ENCODE measurements at regions not wholly inside any gene's neighbourhood (a gene's known extent, or its start where the extent isn't known, plus 50 kb on each side); places are given as distances from the start of the nearest gene placed in this dataset.
"Not testable (repeated sequence)": the region's sequence is repeated elsewhere in the genome, so short reads cannot be mapped to it uniquely, and the experiment has no call there.

DNA sequence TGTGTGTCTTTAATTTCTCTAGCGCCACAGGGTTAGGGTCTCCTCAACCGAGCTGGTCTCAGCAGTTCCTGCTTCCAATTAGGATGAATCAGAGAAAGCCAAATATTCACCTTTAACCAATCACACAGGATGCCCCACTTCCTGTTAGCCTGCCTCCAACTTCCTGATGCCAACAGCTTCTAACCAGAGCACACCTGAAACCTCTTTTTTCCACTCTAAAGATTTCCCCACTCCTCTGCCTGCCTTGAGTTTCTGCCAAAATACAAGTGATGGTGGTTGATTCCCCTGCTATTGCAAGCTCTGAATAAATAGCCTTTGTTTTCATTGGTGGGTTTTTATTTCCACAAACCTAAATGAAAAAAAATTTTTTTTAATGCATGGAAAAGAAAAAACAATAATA, 144.7 kb upstream of the UST start:
- DNase-seq: no peak

DNA sequence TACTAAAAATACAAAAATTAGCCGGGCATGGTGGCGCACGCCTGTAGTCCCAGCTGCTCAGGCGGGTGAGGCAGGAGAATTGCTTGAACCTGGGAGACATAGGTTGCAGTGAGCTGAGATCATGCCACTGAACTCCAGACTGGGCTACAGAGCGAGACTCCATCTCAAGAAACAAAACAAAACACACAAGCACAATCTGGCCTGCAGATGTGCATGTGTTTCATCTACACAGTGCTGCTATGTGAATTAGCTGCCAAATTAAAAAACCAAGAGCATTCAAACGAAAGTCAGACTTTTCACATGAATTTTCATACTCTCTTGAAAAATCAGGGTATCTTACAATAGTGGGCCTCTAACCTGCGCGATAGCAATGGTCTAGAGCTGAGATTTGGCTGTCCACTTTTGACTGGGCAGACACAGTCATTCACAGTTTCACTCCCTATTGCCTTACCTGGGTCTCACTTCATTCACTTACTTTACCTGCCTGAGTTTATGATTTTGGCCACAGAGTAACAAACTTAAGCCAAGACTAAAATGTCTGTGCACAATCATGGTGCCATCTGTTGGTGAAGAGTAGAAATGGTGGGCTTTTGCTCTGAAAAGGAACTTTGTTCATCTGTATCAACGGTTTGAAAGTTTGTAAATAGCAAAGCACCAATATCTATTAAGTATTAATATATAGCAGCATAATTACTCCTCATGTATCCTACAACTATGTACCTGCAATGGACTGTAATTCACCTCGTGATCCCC, 138.5 kb upstream of the UST start:
- DNase-seq: no peak

DNA sequence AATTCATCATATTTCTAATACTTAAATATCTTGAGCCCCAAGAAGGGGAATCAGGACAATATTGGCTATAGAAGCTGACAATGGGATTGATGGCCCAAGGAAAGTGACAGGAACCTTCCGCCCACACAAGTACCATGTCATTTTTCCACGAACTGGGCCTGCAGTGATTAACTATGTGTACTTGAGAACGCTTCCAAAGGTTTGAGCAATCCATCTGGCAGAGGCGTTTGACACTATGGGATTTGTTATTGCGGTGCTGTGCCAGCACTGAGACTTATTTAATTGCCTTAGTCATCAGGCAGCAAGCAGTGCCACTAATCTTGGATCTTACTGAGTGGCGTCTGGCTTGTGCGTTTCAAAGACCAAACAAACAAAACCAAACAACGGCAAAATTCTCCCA, 135.6 kb upstream of the UST start:
- DNase-seq: no peak

DNA sequence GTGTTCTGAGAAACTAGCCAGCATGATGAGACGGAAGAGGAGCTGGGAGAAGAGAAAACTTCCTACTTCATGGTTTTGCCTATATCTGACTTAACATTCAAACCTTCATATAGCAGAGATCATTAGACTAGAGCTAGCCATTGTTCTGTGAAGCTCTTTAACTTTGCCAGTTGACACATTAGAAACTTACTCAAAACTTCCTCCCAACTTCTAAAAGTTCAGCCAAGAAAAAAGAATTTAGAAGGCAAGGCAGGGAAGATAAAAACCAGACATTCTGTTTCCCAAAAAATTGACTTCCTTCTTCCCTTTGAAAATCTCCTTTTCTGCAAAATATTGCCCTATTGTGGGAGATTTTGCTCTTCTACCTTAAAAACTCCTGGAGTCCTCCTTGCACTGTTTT, 134.8 kb upstream of the UST start:
- DNase-seq: no peak

DNA sequence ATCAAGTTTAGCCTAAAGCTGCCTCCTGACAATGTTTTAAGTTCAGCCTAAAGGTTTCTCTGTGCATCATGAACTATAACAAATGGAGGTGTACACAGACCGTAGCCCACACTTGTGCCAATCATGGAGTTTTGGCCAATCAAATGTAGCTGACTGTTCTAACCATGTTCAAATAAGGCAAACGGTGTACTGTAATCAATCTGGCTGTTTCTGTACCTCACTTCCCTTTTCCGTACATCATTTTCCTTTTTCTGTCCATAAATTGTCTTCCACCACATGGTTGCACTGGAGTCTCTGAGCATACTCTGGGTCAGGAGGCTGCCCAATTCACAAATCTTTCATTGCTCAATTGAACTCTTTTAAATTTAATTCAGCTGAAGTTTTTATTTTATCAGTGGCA, 132.2 kb upstream of the UST start:
- no peak for DNase-seq

DNA sequence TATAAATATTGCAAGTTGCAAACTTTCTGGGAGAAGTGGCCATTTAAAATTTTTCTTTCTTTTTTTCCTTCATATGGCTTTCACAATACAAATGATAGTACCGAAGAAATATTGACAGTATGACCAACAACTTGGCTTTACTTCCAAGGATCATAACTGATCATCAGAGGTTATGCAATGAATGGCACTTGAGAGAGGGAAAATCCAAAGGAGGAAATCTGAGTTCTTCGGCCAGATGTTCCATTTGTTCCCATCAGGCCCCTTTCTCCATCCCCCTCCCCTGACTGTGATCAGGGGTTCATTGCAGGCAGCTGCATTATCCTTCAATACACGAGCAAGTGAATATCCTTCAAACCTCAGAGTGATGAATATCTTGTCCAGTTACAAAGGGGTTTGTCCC, 130.0 kb upstream of the UST start:
- no peak for DNase-seq

DNA sequence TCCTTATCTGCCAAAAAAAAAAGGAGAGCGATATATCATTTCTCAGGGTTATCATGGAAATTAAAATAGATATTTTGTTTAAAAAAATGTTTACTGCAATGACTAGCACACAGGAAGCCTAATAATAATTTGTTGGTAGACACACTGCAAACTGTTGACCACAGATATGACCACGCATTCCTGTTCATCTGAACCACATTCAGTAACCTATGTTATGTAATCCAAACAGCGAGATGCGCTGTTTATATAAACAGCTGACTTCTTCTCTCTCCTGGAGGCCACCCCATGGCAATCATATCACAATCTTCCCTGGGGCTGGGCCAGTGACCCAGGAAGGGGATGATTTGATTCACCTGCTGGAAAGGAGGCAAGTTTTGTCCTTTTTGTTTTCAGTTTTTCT, 129.3 kb upstream of the UST start:
- DNase-seq: no peak

DNA sequence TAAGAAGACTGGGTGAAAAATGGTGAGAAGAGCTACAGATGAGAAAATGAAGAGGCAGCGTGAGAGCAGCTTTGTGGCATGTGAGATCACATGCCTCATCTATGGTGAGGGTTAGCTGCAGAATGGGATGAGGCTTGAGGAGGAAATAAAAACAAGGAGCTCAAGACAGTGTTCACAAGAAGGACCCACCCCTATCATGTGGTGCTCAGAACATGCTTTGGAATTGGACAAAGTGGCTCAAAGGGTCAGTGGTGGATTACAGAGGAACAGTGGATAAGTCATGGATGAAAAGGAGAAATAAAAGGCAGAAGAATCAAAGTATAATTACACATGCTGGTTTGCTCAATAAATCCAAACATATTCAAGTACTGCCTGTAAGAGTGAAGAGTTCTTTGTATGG, 126.9 kb upstream of the UST start:
- no peak for DNase-seq

DNA sequence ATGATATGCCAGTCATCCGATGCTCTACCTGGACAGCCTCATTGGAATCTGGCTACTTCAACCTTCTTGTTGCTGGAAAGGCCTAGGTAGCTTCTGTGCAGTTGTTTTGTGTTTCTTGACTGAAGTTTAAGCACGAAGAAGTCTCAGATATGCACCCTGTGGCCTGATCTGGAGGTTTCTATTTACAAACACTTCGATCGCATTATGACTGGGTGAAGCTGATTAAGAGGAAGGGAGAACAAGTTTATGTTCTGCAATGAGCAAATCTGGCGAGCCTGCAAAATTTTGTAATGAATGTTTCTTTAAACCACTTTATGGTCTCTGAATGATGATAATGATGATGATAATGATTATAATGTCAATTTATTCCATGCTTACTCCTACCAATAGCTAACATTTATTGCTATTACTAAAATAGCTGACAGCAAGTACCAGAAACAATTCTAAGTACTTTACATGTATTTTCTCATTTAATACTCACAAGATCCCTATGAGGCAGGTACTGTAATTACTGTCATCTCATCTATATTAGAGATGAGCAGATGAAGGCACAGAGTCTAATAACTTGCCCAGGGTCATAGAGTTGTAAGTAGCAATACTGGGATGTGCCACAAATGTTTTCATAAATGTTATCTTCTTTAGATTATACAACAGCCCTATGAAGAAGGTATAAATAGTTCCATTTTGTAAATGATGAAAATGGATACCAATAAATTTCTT, 126.1 kb upstream of the UST start:
- no peak for DNase-seq

DNA sequence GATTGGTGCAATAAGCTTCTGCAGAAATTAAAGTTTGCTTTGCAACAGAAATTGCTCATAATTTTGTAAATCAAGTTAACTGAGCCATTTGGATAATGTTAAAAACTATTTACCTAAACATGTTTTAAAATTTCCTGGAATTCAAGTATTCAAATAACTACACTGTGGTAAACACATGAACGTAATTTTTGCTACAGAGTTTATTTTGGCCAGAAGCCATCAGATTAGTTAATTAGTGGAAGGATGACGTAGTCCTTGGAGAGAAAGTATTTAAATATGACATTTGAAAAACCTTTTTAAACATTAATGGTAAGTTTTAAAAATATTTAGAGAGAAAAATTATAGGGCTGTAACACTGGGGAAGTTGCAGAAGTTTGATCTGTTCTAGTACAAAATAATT, 121.2 kb upstream of the UST start:
- DNase-seq: no peak

DNA sequence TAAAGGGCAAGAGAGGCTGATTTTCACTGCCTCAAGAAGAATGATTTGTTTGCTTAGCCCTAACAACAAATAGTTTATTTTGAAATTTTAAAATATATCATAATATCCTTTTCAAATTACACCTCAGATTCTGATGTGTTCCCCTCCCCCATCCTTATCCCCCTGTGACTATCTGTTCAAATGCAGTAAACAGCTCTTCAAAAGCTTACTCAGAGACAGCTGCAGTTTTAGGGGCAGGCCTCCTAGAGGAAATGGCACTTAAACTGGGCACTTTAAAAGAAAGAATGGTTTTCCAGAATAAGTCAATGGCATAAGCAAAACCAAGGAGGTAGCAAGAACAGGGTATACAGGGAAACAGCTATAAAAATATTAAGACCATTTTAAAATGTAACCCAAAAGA, 118.6 kb upstream of the UST start:
- DNase-seq: no peak

DNA sequence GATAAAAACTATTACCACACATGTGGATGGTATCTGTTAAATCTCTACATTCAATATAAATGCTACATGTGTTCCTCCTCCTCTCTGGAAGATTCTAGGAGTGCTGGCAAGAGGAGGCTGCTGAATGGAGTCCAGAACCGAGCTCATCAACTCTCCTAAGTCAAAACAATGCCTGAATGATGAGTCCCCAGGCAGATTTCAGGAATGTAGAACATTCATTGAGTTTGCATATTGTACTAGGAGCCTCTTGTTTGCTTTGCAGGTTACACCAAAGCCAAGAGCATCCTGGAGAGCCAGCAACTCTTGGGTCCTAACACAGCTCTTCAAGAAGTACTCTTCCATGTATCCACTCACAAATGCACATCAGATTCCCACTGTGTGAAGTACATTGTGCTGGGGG, 117.6 kb upstream of the UST start:
- no peak for DNase-seq

DNA sequence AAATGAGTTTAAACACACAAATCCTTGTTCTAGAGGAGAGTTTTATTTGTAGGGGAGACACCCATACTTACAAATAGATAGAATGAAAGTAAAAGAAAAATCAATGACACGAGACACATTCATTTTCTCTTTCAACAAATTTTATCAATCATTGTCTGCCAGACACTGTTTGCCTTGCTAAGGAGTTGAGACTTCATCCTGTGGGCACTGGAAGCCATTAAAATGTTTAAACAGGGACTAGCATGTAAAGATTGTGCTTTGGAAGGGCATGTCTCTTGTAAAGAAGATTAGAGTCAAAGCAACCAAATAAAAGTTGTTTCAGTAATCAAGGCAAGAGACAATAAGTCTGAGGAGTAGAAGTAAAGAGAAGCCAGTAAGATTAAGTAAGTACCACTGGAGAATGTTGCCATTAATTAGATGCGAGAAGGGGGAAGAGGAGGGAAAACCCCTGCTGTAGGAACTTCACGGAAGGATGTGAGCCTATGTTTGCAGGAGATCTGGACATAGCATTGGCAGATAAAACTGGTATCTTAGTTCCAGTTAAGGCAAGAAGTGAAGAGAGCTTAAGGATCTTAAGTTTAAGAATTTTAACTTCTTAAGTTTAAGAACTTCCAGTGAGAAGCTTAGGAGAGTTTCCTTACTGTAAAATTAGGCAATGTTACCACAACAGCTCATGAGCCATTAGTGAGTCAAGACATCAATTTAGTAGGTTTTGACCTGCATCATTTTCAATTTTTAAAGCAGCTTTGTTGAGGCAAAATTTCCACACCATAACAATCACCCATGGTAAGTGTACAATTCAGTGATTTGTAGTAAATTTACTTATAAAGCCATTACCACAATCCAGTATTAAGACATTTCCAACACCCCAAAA, 117.0 kb upstream of the UST start:
- DNase-seq: no peak

DNA sequence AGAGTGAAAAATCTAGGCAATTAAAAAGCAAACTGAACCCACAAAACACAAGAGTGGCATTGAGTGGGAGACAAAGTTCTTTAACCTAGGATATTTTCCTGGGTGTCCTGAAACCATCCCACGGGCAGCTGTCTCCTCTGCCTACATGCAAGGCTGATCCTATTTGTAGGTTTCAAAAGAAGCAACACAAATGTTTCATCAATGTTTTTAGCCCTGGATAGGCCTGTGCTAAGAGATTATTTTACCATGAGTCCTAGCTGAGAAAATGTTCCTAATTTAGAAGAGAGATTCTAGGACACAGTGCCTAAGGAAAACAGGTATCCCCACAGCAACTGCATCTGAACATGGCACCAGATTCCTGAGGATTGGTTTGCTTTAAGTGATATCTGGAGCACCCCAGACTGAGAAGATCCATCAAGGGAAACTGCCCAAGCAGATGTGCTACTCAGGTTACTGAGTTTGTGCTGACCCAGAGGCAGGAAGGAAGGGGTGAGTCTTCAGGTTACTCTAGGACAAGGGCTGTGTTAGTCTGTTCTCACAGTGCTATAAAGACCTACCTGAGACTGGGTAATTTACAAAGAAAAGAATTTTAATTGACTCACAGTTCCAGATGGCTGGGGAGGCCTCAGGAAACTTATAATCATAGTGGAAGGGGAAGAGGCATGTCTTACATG, 111.6 kb upstream of the UST start:
- no peak for DNase-seq

DNA sequence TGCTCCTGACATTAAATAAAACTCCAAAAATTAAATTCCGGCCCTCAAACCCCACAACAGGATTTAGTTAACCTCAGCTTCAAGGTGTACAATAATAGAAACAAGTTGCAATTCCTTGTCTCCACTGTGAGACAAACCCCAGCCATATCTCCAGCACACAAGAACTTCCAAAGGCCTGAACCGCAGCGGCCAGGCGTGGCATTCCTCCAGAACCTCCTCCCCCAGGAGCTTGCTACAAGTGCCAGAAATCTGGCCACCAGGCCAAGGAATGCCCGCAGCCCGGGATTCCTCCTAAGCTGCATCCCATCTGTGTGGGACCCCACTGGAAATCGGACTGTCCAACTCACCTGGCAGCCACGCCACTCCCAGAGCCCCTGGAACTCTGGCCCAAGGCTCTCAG, 105.0 kb upstream of the UST start:
- not testable (repeated sequence) for DNase-seq

DNA sequence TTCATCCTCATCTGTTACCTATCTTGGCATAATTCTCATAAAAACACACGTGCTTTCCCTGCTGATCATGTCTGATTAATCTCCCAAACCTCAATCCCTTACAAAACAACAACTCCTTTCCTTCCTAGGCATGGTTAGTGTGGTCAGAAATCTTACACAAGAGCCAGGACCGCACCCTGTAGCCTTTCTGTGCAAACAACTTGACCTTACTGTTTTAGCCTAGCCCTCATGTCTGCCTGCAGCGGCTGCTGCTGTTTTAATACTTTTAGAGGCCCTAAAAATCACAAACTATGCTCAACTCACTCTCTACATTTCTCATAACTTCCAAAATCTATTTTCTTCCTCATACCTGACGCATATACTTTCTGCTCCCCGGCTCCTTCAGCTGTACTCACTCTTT, 103.6 kb upstream of the UST start:
- not testable (repeated sequence) for DNase-seq

DNA sequence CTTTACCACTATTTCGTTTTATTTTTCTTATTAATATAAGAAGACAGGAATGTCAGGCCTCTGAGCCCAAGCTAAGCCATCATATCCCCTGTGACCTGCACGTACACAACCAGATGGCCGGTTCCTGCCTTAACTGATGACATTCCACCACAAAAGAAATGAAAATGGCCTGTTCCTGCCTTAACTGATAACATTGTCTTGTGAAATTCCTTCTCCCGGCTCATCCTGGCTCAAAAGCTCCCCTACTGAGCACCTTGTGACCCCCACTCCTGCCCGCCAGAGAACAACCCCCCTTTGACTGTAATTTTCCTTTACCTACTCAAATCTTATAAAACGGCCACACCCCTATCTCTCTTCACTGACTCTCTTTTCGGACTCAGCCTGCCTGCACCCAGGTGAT, 101.8 kb upstream of the UST start:
- DNase-seq: not testable (repeated sequence)

DNA sequence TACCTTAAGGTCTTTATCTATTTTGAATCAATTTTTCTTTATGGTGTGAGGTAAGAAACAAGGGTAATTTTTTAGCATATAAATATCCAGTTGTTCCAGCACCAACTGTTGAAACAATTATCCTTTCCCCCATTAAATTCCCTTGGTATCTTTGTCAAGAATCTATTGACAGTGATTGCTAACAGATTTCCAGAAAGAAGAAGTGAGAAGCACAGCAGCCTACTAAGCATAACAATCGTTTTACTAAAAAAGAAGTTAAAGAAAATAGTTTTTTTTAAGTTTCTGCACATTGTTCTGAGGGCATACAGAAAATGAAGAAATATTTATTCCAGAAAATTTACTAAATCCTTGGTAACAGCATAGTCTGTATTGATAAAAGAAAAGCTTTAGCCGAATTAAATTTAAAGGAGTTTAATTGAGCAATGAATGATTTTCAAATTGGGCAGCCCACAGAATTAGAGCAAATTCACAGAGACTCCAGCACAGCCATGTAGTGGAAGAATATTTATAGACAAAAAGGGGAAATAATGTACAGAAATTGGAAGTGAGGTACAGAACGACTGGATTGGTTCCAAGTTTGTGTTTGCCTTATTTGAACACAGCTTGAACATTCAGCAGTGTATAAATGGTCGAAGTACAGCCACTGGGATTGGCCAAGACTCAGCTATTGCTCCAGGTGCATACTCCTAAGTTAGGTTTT, 97.9 kb upstream of the UST start:
- DNase-seq: peak in 1 of 2 experiments; percentile 2

DNA sequence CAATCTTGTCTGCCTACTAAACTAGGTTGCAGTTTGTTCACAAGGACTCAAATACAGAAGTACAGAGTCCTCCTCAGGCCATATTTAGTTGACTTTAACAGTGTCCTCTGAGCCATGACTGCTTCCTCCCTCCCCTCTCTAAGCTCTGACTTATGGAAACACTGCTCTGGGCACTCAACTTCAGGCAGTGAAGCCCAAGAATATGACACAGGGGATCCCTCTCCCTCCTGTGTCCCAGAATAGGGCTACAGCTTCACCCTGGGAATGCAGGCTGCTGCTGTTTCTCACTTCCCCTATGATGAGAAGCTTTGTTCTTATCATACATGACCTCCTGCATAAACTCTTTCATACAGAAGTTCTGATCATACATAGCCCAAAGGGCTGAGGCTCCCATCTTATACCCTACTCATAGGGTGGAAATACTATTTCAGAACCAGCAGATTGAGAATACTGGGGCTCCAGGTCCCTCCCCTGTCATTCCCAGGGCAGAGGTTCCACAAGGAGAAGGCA, 97.3 kb upstream of the UST start:
- no peak for DNase-seq

DNA sequence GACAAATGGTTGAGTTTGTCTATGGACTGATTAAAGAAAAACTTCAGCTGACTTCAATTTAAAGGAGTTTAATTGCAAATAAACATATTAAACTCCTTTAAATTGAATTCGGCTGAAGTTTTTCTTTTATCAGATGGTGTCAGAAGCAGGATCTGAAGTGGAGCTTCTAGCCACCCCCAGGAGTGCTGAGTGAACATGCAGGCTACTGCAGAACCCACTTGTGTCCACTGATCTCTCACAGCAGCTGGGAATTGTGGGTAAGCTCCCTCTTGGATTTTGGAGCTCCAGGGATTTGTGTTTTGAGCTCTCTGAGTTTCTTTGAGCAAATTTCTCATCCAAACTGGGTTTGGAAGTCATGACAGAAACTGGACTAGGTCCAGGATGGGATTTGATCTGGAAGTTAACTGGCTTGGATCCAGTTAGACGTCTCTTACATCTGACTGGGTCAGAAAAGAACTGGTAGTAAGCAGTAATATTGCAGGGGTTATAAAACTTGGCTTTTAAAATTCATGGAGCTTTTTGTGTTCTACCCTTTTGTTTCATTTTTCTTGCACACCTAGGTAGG, 95.8 kb upstream of the UST start:
- no peak for DNase-seq

DNA sequence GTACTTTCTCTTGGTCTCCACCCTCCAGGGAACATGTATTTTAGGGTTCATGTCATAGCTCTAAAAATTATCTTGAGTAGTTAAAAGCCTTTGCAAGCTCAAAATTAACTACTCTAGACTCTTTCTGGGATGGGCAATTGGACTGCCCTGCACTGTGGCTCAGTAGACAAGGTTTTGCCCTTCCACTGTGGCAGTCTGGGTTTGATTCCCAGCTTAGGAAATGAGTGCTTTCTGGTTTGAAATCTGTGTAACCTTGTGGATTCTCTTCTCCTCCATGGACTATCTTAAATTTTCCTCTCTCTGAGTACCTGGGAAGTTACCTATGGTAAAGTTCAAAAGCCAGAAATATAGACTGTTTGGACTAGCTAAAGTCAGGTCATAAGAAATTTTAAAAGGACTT, 94.6 kb upstream of the UST start:
- DNase-seq: no peak
